ENCODE measurements at regions not wholly inside any gene's neighbourhood (a gene's known extent, or its start where the extent isn't known, plus 50 kb on each side); places are given as distances from the start of the nearest gene placed in this dataset.
A peak's percentile ranks its signal among the peaks of the same experiment; 100 is the strongest.

DNA sequence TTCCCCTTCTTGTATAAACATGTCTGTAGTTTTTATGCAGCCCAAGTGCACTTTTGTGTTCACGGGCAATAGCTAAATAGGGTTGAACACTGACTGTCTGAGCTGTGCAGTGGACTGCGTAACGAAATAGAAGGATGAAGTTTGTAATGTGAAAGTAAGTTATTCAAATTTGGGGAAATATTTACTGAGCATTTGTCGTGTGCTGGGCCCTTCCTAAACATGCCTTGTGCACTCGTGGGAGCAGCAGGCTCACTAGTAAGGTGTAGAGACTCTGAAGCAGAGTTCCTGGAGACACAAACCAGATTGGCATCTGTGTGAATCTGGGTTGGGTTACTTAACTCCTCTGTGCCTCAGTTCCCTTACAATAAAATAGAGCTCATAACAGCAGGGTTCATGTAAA lies 51.7 kb upstream of the C1QTNF7 start:
- ATAC-seq, result no peak
- H3K4me3 Mint-ChIP-seq, result no peak overlapping the region
- Histone ChIP-seq H3K36me3 (ENCODE audit: control insufficient read depth, insufficient read depth, low read length) (no peaks in the 10 kb centered on the region), H3K27ac (ENCODE audit: low read length) (peak overlapping the region; percentile 11), H3K4me1 (ENCODE audit: control insufficient read depth, insufficient read depth, low read length) (no peaks in the 10 kb centered on the region), H3K27me3 (ENCODE audit: control insufficient read depth, insufficient read depth, low read length) (no peaks in the 10 kb centered on the region), H3K4me3 (ENCODE audit: low read length) (no peak overlapping the region), H3K9me3 (ENCODE audit: control insufficient read depth, insufficient read depth, low read length) (no peaks in the 10 kb centered on the region)
- H3K9me3 Mint-ChIP-seq, result no peaks in the 10 kb centered on the region
- H3K27me3 Mint-ChIP-seq (ENCODE audit: low read depth in 2 of 2), result no peaks in the 10 kb centered on the region
- H3K4me1 Mint-ChIP-seq, result peaks cover 10 to 11% of the 10 kb centered on the region in 2 donors
- intact Hi-C loops (cut with micrococcal nuclease), result no loop called here
- no peak overlapping the region for H3K27ac Mint-ChIP-seq
- WGBS (ENCODE audit: insufficient coverage), result 75% methylated on average over 5 of the region's 5 CpGs
- TF ChIP-seq, protein P1, sequence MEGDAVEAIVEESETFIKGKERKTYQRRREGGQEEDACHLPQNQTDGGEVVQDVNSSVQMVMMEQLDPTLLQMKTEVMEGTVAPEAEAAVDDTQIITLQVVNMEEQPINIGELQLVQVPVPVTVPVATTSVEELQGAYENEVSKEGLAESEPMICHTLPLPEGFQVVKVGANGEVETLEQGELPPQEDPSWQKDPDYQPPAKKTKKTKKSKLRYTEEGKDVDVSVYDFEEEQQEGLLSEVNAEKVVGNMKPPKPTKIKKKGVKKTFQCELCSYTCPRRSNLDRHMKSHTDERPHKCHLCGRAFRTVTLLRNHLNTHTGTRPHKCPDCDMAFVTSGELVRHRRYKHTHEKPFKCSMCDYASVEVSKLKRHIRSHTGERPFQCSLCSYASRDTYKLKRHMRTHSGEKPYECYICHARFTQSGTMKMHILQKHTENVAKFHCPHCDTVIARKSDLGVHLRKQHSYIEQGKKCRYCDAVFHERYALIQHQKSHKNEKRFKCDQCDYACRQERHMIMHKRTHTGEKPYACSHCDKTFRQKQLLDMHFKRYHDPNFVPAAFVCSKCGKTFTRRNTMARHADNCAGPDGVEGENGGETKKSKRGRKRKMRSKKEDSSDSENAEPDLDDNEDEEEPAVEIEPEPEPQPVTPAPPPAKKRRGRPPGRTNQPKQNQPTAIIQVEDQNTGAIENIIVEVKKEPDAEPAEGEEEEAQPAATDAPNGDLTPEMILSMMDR (IDR thresholded peaks at IDR 0.05), result no peak
- no peaks in the 10 kb centered on the region for H3K36me3 Mint-ChIP-seq
- DNase-seq, result no peak

DNA sequence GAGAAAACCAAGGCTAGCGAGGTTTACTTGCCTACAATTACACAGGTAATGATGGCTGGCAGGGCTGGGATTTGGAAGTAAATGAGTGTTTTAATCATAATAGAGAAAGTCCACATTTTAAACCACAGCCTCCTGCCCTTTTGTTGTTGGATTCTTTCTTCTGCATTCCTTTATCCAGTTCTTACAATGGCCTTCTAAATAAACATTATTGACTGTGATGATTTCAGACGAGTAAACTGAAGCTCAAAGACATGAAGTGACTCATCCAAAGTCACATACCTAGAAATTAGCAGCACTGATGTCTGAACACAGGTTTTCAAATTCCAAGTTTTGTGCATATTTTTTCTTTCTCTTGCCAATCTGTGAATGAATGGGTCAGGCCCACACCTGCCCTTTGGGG lies 51.2 kb upstream of the C1QTNF7 start:
- Mint-ChIP-seq H3K9me3 (no peaks in the 10 kb centered on the region), H3K27me3 (ENCODE audit: low read depth in 2 of 2) (no peaks in the 10 kb centered on the region), H3K36me3 (no peaks in the 10 kb centered on the region), H3K4me3 (no peak overlapping the region), H3K27ac (peak overlapping the region in 1 of 2 donors; percentile 27), H3K4me1 (peaks cover 10 to 11% of the 10 kb centered on the region in 2 donors)
- TF ChIP-seq, protein P1 (IDR thresholded peaks at IDR 0.05), result no peak
- DNase-seq, result no peak
- H3K36me3 ChIP-seq (ENCODE audit: control insufficient read depth, insufficient read depth, low read length), result no peaks in the 10 kb centered on the region
- no peaks in the 10 kb centered on the region for H3K4me1 ChIP-seq (ENCODE audit: control insufficient read depth, insufficient read depth, low read length)
- no peaks in the 10 kb centered on the region for H3K27me3 ChIP-seq (ENCODE audit: control insufficient read depth, insufficient read depth, low read length)
- no peak overlapping the region for H3K4me3 ChIP-seq (ENCODE audit: low read length)
- 96% methylated on average over 2 of the region's 2 CpGs for WGBS (ENCODE audit: insufficient coverage)
- H3K27ac ChIP-seq (ENCODE audit: low read length), result peak overlapping the region; percentile 11
- no peaks in the 10 kb centered on the region for H3K9me3 ChIP-seq (ENCODE audit: control insufficient read depth, insufficient read depth, low read length)
- ATAC-seq, result no peak
- intact Hi-C loops (cut with micrococcal nuclease), result no loop called here

Measured in natural killer cell (primary cell).